HCT116 (cell line): ENCODE measurements at regions not wholly inside any gene's neighbourhood (a gene's known extent, or its start where the extent isn't known, plus 50 kb on each side); places are given as distances from the start of the nearest gene placed in this dataset.

Experiments
- ATAC-seq: fragments of 200-7000 bp; cut with Tn5 transposase; 2 replicates; pipeline ENCODE4 v1.9.1; 2020; ENCODE audit warnings: mild to moderate bottlenecking, moderate library complexity
- BruUV-seq: library from RNA; stranded (reverse); fragments of 400-500 nt; replicated peaks from 2 replicates; lab custom pipeline; 2021; lab: Mats Ljungman, UMichigan
- CTCF ChIA-PET: fragments of 300-600 bp; sonication (Branson Sonifier 250); formaldehyde crosslinking; loops from one replicate; lab custom pipeline; 2021; ENCODE audit warnings: antibody characterized with exemption; lab: Charles Lee
- POLR2A ChIA-PET: fragments of 300-600, 350-600 bp; sonication (Branson Sonifier 250); formaldehyde crosslinking; loops from one replicate; lab custom pipeline; 2021; ENCODE audit warnings: antibody characterized with exemption; lab: Charles Lee
- RAD21 ChIA-PET, 2 experiments: fragments of 300-600 bp; sonication (Branson Sonifier 250); formaldehyde crosslinking; loops; one replicate each; lab custom pipeline; 2023; ENCODE audit warnings: low total read pairs in 2 of 2; ENCODE audit not compliant: uncharacterized antibody in 2 of 2, unreplicated experiment in 2 of 2, low non-redundant PET in 1 of 2; lab: Charles Lee
- DNase-seq: peaks from one replicate; pipeline ENCODE4 v3.0.0-alpha.2; 2010; ENCODE audit warnings: low read depth, low spot score
- H2AFZ ChIP-seq: fragments of 200-600 bp; shearing (Covaris generic), sonication (generic); 2 replicates; pipeline ENCODE4 v1.6.1; 2017; ENCODE audit warnings: low read depth, mixed run types, mixed read lengths, antibody characterized with exemption, low read length; ENCODE audit not compliant: poor library complexity, severe bottlenecking
- H3K27ac ChIP-seq: 2 replicates; pipeline ENCODE4 v1.5.1; 2012; ENCODE audit warnings: low read depth, low read length
- H3K27me3 ChIP-seq: fragments of 200-600 bp; sonication (generic); 2 replicates; pipeline ENCODE4 v1.6.1; 2016; ENCODE audit warnings: mixed run types, low read length, mixed read lengths; ENCODE audit not compliant: insufficient read depth
- H3K36me3 ChIP-seq, 2 experiments: fragments of 200-500 bp in 1 of 2; fragments of 200-600 bp in 1 of 2; sonication (Bioruptor generic) in 1 of 2; sonication (generic) in 1 of 2; 2 replicates each; pipeline versions ENCODE4 v1.5.1 to v1.6.1; 2014 to 2016; ENCODE audit warnings: low read length in 2 of 2, inconsistent platforms in 1 of 2, mixed read lengths in 1 of 2, mixed run types in 1 of 2; ENCODE audit not compliant: insufficient read depth in 2 of 2, control insufficient read depth in 1 of 2
- H3K4me1 ChIP-seq, 2 experiments: fragments of 200-600 bp in 1 of 2; sonication (generic) in 1 of 2; 2 replicates each; pipeline versions ENCODE4 v1.5.1 to v1.6.1; 2012 to 2017; ENCODE audit warnings: low read length in 2 of 2, inconsistent platforms in 1 of 2, mild to moderate bottlenecking in 1 of 2, mixed read lengths in 1 of 2, mixed run types in 1 of 2, moderate library complexity in 1 of 2; ENCODE audit not compliant: insufficient read depth in 2 of 2, control insufficient read depth in 1 of 2
- H3K4me2 ChIP-seq: fragments of 200-600 bp; sonication (generic); 2 replicates; pipeline ENCODE4 v1.6.1; 2017; ENCODE audit warnings: mixed run types, low read length, mixed read lengths
- H3K4me3 ChIP-seq, 2 experiments: fragments of 200-600 bp in 1 of 2; sonication (generic) in 1 of 2; replicated peaks in 1 of 2; 2 replicates each; pipeline ENCODE4 v1.5.1; 2011 to 2016; ENCODE audit warnings: low read length in 2 of 2, control low read depth in 1 of 2, low read depth in 1 of 2, mild to moderate bottlenecking in 1 of 2, mixed read lengths in 1 of 2, mixed run types in 1 of 2
- H3K79me2 ChIP-seq: fragments of 200-600 bp; sonication (generic); 2 replicates; pipeline ENCODE4 v1.6.1; 2017; ENCODE audit warnings: mild to moderate bottlenecking, mixed run types, low read length, moderate library complexity, mixed read lengths; ENCODE audit not compliant: insufficient read depth
- H3K9ac ChIP-seq: fragments of 200-600 bp; sonication (generic); 2 replicates; pipeline ENCODE4 v1.6.1; 2016; ENCODE audit warnings: low read length, mixed read lengths
- H3K9me2 ChIP-seq: fragments of 200-600 bp; sonication (generic), shearing (Covaris generic); 2 replicates; pipeline ENCODE4 v1.6.1; 2017; ENCODE audit warnings: mixed run types, mild to moderate bottlenecking, moderate library complexity; ENCODE audit not compliant: insufficient read depth
- H3K9me3 ChIP-seq, 2 experiments: fragments of 200-500 bp in 1 of 2; fragments of 200-600 bp in 1 of 2; sonication (Bioruptor generic) in 1 of 2; sonication (generic) in 1 of 2; 2 replicates each; pipeline ENCODE4 v1.6.1; 2014 to 2017; ENCODE audit warnings: low read length in 2 of 2, mixed read lengths in 2 of 2, inconsistent platforms in 1 of 2, low read depth in 1 of 2, mild to moderate bottlenecking in 1 of 2, mixed run types in 1 of 2, moderate library complexity in 1 of 2; ENCODE audit not compliant: control insufficient read depth in 1 of 2, insufficient read depth in 1 of 2
- H4K20me1 ChIP-seq: fragments of 200-600 bp; sonication (generic), shearing (Covaris generic); 2 replicates; pipeline ENCODE4 v1.6.1; 2017; ENCODE audit warnings: mixed run types, mild to moderate bottlenecking, moderate library complexity; ENCODE audit not compliant: insufficient read depth
- CBX3 ChIP-seq: IDR thresholded peaks from 2 replicates; pipeline ENCODE4 v1.6.1; 2012; ENCODE audit warnings: low read depth
- CEBPB ChIP-seq: IDR thresholded peaks from 2 replicates; pipeline ENCODE4 v1.6.1; 2012; ENCODE audit warnings: low read depth
- EGR1 ChIP-seq: IDR thresholded peaks from 2 replicates; pipeline ENCODE4 v1.6.1; 2012; ENCODE audit warnings: low read depth
- ELF1 ChIP-seq: IDR thresholded peaks from 2 replicates; pipeline ENCODE4 v1.6.1; 2012; ENCODE audit warnings: low read depth, borderline replicate concordance
- FOSL1 ChIP-seq: IDR thresholded peaks from 2 replicates; pipeline ENCODE4 v1.6.1; 2012; ENCODE audit warnings: low read depth
- POLR2AphosphoS5 ChIP-seq: IDR thresholded peaks from 2 replicates; pipeline ENCODE4 v1.6.1; 2011; ENCODE audit warnings: mild to moderate bottlenecking, low read depth, low read length, moderate library complexity
- RAD21 ChIP-seq: IDR thresholded peaks from 2 replicates; pipeline ENCODE4 v1.6.1; 2012; ENCODE audit warnings: low read depth, mild to moderate bottlenecking
- SRF ChIP-seq: IDR thresholded peaks from 2 replicates; pipeline ENCODE4 v1.6.1; 2012; ENCODE audit warnings: low read depth
- TCF7L2 ChIP-seq: IDR thresholded peaks from 2 replicates; pipeline ENCODE4 v1.7.0; 2011; ENCODE audit warnings: borderline replicate concordance, inconsistent platforms; ENCODE audit not compliant: insufficient read depth, insufficient read length; ENCODE audit errors: extremely low read depth
- YY1 ChIP-seq: IDR thresholded peaks from 2 replicates; pipeline ENCODE4 v1.6.1; 2011; ENCODE audit warnings: low read length, low read depth, moderate library complexity, mild to moderate bottlenecking; ENCODE audit not compliant: insufficient replicate concordance; ENCODE audit errors: extremely low read depth
- ZFX ChIP-seq: fragments of 450-650 bp; IDR thresholded peaks from 2 replicates; pipeline ENCODE4 v1.6.1; 2017
- intact Hi-C: fragments of 100-400 bp; cut with micrococcal nuclease; formaldehyde crosslinking; loops from 2 replicates; pipeline ENCODE4 v1.10.0; 2022
- TF ChIP-seq, protein P1 (sequence below), 3 experiments: fragments of 200-600 bp in 1 of 3; sonication (generic) in 1 of 3; IDR thresholded peaks in 2 of 3; conservative IDR thresholded peaks in 1 of 3; 2 replicates each; pipeline ENCODE4 v1.5.1; 2012 to 2017; ENCODE audit warnings: low read depth in 2 of 3, low read length in 2 of 3, antibody characterized with exemption in 1 of 3, borderline replicate concordance in 1 of 3, control low read depth in 1 of 3, mild to moderate bottlenecking in 1 of 3, mixed read lengths in 1 of 3, mixed run types in 1 of 3, moderate library complexity in 1 of 3; ENCODE audit not compliant: insufficient read depth in 1 of 3
- TF ChIP-seq, protein P2 (sequence below): IDR thresholded peaks from 2 replicates; pipeline ENCODE4 v1.6.1; 2012

DNA sequence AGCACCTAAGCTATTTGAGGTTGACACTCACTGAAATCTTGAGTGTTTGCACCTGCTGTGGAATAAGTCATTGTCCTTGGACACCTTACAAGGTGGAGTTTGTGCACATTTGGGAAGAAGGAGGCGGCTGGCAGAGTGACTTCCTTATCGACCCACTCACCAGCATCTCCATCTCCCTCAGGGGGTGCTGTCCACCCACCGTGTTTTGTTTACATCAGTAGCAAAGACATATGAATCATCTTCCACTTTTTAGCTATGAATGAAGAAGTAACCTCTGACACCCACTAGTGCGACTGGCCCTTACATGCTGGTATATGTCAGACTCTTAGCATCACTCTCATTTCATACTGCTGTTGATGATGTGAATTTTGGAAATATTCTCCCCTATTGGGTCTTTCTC lies 119.5 kb upstream of the SGK1 start:
- H3K27me3 ChIP-seq, result no peaks in the 10 kb centered on the region
- DNase-seq, result no peak
- no peak overlapping the region for H3K9ac ChIP-seq
- intact Hi-C loops, result no loop called here
- no peak overlapping the region for H3K27ac ChIP-seq
- H3K4me2 ChIP-seq, result no peak overlapping the region; the same call in 1 of the 2 replicates
- H3K4me1 ChIP-seq, result peaks cover 0 to 20% of the 10 kb centered on the region in 2 experiments; a peak in 2 of 4 replicates
- no peaks in the 10 kb centered on the region for H3K36me3 ChIP-seq
- H4K20me1 ChIP-seq, result no peaks in the 10 kb centered on the region
- no peaks in the 10 kb centered on the region for H3K79me2 ChIP-seq
- POLR2A ChIA-PET, result no interaction called here
- H3K4me3 ChIP-seq, result no peak overlapping the region
- H3K9me3 ChIP-seq, result no peaks in the 10 kb centered on the region
- CTCF ChIA-PET, result no interaction called here
- ATAC-seq, result no peak
- no peaks in the 10 kb centered on the region for H3K9me2 ChIP-seq
- TF ChIP-seq RAD21 (no peak), TCF7L2 (no peak), ELF1 (no peak), CBX3 (no peak), ZFX (no peak), SRF (no peak), EGR1 (no peak), YY1 (no peak), FOSL1 (no peak), POLR2AphosphoS5 (no peak), CEBPB (no peak)
- TF ChIP-seq, protein P1, sequence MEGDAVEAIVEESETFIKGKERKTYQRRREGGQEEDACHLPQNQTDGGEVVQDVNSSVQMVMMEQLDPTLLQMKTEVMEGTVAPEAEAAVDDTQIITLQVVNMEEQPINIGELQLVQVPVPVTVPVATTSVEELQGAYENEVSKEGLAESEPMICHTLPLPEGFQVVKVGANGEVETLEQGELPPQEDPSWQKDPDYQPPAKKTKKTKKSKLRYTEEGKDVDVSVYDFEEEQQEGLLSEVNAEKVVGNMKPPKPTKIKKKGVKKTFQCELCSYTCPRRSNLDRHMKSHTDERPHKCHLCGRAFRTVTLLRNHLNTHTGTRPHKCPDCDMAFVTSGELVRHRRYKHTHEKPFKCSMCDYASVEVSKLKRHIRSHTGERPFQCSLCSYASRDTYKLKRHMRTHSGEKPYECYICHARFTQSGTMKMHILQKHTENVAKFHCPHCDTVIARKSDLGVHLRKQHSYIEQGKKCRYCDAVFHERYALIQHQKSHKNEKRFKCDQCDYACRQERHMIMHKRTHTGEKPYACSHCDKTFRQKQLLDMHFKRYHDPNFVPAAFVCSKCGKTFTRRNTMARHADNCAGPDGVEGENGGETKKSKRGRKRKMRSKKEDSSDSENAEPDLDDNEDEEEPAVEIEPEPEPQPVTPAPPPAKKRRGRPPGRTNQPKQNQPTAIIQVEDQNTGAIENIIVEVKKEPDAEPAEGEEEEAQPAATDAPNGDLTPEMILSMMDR (IDR thresholded peaks at IDR 0.05 in 2 of 3, conservative IDR thresholded peaks at IDR 0.05 in 1 of 3; ENCODE audit: borderline replicate concordance in 1 of 3, insufficient read depth in 1 of 3, low read depth in 2 of 3, low read length in 2 of 3), result no peak
- TF ChIP-seq, protein P2, sequence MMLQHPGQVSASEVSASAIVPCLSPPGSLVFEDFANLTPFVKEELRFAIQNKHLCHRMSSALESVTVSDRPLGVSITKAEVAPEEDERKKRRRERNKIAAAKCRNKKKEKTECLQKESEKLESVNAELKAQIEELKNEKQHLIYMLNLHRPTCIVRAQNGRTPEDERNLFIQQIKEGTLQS, result no peak
- no TSS peak for BruUV-seq
- H2AFZ ChIP-seq, result peak overlapping the region; percentile 91
- RAD21 ChIA-PET, result no interaction called here
